ENCODE measurements at regions not wholly inside any gene's neighbourhood (a gene's known extent, or its start where the extent isn't known, plus 50 kb on each side); places are given as distances from the start of the nearest gene placed in this dataset.
A peak's percentile ranks its signal among the peaks of the same experiment; 100 is the strongest.

- H3K4me3 ChIP-seq (ENCODE audit: low read length) = no peak overlapping the region
Observed at GRCh38 chr16:10232757-10233156, 50.5 kb upstream of the GRIN2A start.

GRCh38 chr16:10239640-10240039 is 57.4 kb upstream of the GRIN2A start:
- no peak for DNase-seq
- Histone ChIP-seq H3K9me3 (ENCODE audit: control insufficient read depth in 2 of 3, low read length in 3 of 3) (no peaks in the 10 kb centered on the region), H3K27ac (ENCODE audit: low read depth, low read length) (no peak overlapping the region), H3K36me3 (ENCODE audit: control insufficient read depth in 2 of 3, insufficient read depth in 3 of 3, low read length in 3 of 3) (no peaks in the 10 kb centered on the region), H3K4me3 (ENCODE audit: low read length) (no peak overlapping the region), H3K27me3 (ENCODE audit: control insufficient read depth in 2 of 2, insufficient read depth in 2 of 2, low read length in 2 of 2) (no peaks in the 10 kb centered on the region), H3K4me1 (ENCODE audit: control insufficient read depth in 2 of 2, insufficient read depth in 2 of 2, low read length in 2 of 2) (no peaks in the 10 kb centered on the region)
- Mint-ChIP-seq H3K4me3 (no peak overlapping the region), H3K27ac (no peak overlapping the region), H3K4me1 (no peaks in the 10 kb centered on the region), H3K27me3 (peaks cover 0 to 23% (median 16%) of the 10 kb centered on the region in 5 donors), H3K36me3 (no peaks in the 10 kb centered on the region), H3K9me3 (peaks cover 0 to 4% (median 0%) of the 10 kb centered on the region in 11 donors)
- POLR2A ChIA-PET = no interaction called here
- intact Hi-C loops (cut with micrococcal nuclease) = no loop called here
- no peak for ATAC-seq
- CTCF ChIA-PET = no interaction called here

More at GRCh38 chr16:10232757-10233156, 50.5 kb upstream of the GRIN2A start:
- Mint-ChIP-seq H3K9me3 (peaks cover 0 to 42% (median 15%) of the 10 kb centered on the region in 11 donors), H3K4me3 (no peak overlapping the region), H3K27me3 (peaks cover 0 to 10% (median 6%) of the 10 kb centered on the region in 5 donors), H3K36me3 (peaks cover 0 to 6% (median 0%) of the 10 kb centered on the region in 5 donors), H3K27ac (no peak overlapping the region), H3K4me1 (no peaks in the 10 kb centered on the region)
- H3K9me3 ChIP-seq (ENCODE audit: control insufficient read depth in 2 of 3, low read length in 3 of 3) = peaks cover 0 to 9% (median 0%) of the 10 kb centered on the region in 3 experiments
- H3K36me3 ChIP-seq (ENCODE audit: control insufficient read depth in 2 of 3, insufficient read depth in 3 of 3, low read length in 3 of 3) = no peaks in the 10 kb centered on the region
- intact Hi-C loops (cut with micrococcal nuclease) = no loop called here
- CTCF ChIA-PET = no interaction called here
- no peaks in the 10 kb centered on the region for H3K4me1 ChIP-seq (ENCODE audit: control insufficient read depth in 2 of 2, insufficient read depth in 2 of 2, low read length in 2 of 2)
- H3K27me3 ChIP-seq (ENCODE audit: control insufficient read depth in 2 of 2, insufficient read depth in 2 of 2, low read length in 2 of 2) = no peaks in the 10 kb centered on the region
- DNase-seq (no peak), ATAC-seq (no peak)
- H3K27ac ChIP-seq (ENCODE audit: low read depth, low read length) = no peak overlapping the region
- POLR2A ChIA-PET = no interaction called here

GRCh38 chr16:10240854-10241613 is 58.8 kb upstream of the GRIN2A start:
- Histone ChIP-seq H3K27me3 (ENCODE audit: control insufficient read depth in 2 of 2, insufficient read depth in 2 of 2, low read length in 2 of 2) (no peaks in the 10 kb centered on the region), H3K4me1 (ENCODE audit: control insufficient read depth in 2 of 2, insufficient read depth in 2 of 2, low read length in 2 of 2) (no peaks in the 10 kb centered on the region), H3K9me3 (ENCODE audit: control insufficient read depth in 2 of 3, low read length in 3 of 3) (no peaks in the 10 kb centered on the region), H3K36me3 (ENCODE audit: control insufficient read depth in 2 of 3, insufficient read depth in 3 of 3, low read length in 3 of 3) (no peaks in the 10 kb centered on the region), H3K27ac (ENCODE audit: low read depth, low read length) (no peak overlapping the region), H3K4me3 (ENCODE audit: low read length) (no peak overlapping the region)
- Mint-ChIP-seq H3K4me3 (no peak overlapping the region), H3K36me3 (no peaks in the 10 kb centered on the region), H3K27ac (no peak overlapping the region), H3K4me1 (no peaks in the 10 kb centered on the region), H3K27me3 (peaks cover 0 to 23% (median 16%) of the 10 kb centered on the region in 5 donors), H3K9me3 (peaks cover 0 to 2% (median 0%) of the 10 kb centered on the region in 11 donors)
- intact Hi-C loops (cut with micrococcal nuclease) = no loop called here
- ATAC-seq (no peak), DNase-seq (no peak)
- ChIA-PET POLR2A (no interaction called here), CTCF (no interaction called here)

- CTCF ChIA-PET = no interaction called here
- DNase-seq = no peak
- Histone ChIP-seq H3K4me1 (ENCODE audit: control insufficient read depth in 2 of 2, insufficient read depth in 2 of 2, low read length in 2 of 2) (no peaks in the 10 kb centered on the region), H3K9me3 (ENCODE audit: control insufficient read depth in 2 of 3, low read length in 3 of 3) (no peaks in the 10 kb centered on the region), H3K36me3 (ENCODE audit: control insufficient read depth in 2 of 3, insufficient read depth in 3 of 3, low read length in 3 of 3) (no peaks in the 10 kb centered on the region), H3K27ac (ENCODE audit: low read depth, low read length) (no peak overlapping the region), H3K4me3 (ENCODE audit: low read length) (no peak overlapping the region), H3K27me3 (ENCODE audit: control insufficient read depth in 2 of 2, insufficient read depth in 2 of 2, low read length in 2 of 2) (no peaks in the 10 kb centered on the region)
- no peak for ATAC-seq
- Mint-ChIP-seq H3K27me3 (peaks cover 0 to 23% (median 16%) of the 10 kb centered on the region in 5 donors), H3K9me3 (peaks cover 0 to 2% (median 0%) of the 10 kb centered on the region in 11 donors), H3K36me3 (no peaks in the 10 kb centered on the region), H3K4me3 (no peak overlapping the region), H3K27ac (no peak overlapping the region), H3K4me1 (no peaks in the 10 kb centered on the region)
- intact Hi-C loops (cut with micrococcal nuclease) = no loop called here
- POLR2A ChIA-PET = no interaction called here
Observed at GRCh38 chr16:10242097-10242496, 59.9 kb upstream of the GRIN2A start.

GRCh38 chr16:10242916-10243315 is 60.7 kb upstream of the GRIN2A start:
- Histone ChIP-seq H3K27me3 (ENCODE audit: control insufficient read depth in 2 of 2, insufficient read depth in 2 of 2, low read length in 2 of 2) (no peaks in the 10 kb centered on the region), H3K4me1 (ENCODE audit: control insufficient read depth in 2 of 2, insufficient read depth in 2 of 2, low read length in 2 of 2) (no peaks in the 10 kb centered on the region), H3K27ac (ENCODE audit: low read depth, low read length) (no peak overlapping the region), H3K36me3 (ENCODE audit: control insufficient read depth in 2 of 3, insufficient read depth in 3 of 3, low read length in 3 of 3) (no peaks in the 10 kb centered on the region), H3K9me3 (ENCODE audit: control insufficient read depth in 2 of 3, low read length in 3 of 3) (no peaks in the 10 kb centered on the region), H3K4me3 (ENCODE audit: low read length) (no peak overlapping the region)
- H3K4me3 Mint-ChIP-seq = no peak overlapping the region
- intact Hi-C loops (cut with micrococcal nuclease) = no loop called here
- no peaks in the 10 kb centered on the region for H3K36me3 Mint-ChIP-seq
- ChIA-PET POLR2A (no interaction called here), CTCF (no interaction called here)
- ATAC-seq (no peak), DNase-seq (no peak)
- no peaks in the 10 kb centered on the region for H3K4me1 Mint-ChIP-seq
- peaks cover 0 to 23% (median 16%) of the 10 kb centered on the region in 5 donors for H3K27me3 Mint-ChIP-seq
- no peak overlapping the region for H3K27ac Mint-ChIP-seq
- peaks cover 0 to 2% (median 0%) of the 10 kb centered on the region in 11 donors for H3K9me3 Mint-ChIP-seq

- ATAC-seq = no peak
- Mint-ChIP-seq H3K27me3 (peaks cover 0 to 17% (median 10%) of the 10 kb centered on the region in 5 donors), H3K4me1 (no peaks in the 10 kb centered on the region), H3K27ac (peak overlapping the region in 1 of 9 donors; percentile 77), H3K4me3 (no peak overlapping the region), H3K9me3 (no peaks in the 10 kb centered on the region), H3K36me3 (no peaks in the 10 kb centered on the region)
- ChIA-PET CTCF (no interaction called here), POLR2A (no interaction called here)
- no peak for DNase-seq
- no peak overlapping the region for H3K27ac ChIP-seq (ENCODE audit: low read depth, low read length)
- H3K27me3 ChIP-seq (ENCODE audit: control insufficient read depth in 2 of 2, insufficient read depth in 2 of 2, low read length in 2 of 2) = no peaks in the 10 kb centered on the region
- H3K9me3 ChIP-seq (ENCODE audit: control insufficient read depth in 2 of 3, low read length in 3 of 3) = no peaks in the 10 kb centered on the region
- H3K36me3 ChIP-seq (ENCODE audit: control insufficient read depth in 2 of 3, insufficient read depth in 3 of 3, low read length in 3 of 3) = no peaks in the 10 kb centered on the region
- no peaks in the 10 kb centered on the region for H3K4me1 ChIP-seq (ENCODE audit: control insufficient read depth in 2 of 2, insufficient read depth in 2 of 2, low read length in 2 of 2)
- no peak overlapping the region for H3K4me3 ChIP-seq (ENCODE audit: low read length)
- intact Hi-C loops (cut with micrococcal nuclease) = no loop called here
Observed at GRCh38 chr16:10245002-10245401, 62.8 kb upstream of the GRIN2A start.

Measured in naive thymus-derived CD4-positive, alpha-beta T cell (primary cell).